ENCODE measurements at regions not wholly inside any gene's neighbourhood (a gene's known extent, or its start where the extent isn't known, plus 50 kb on each side); places are given as distances from the start of the nearest gene placed in this dataset.

GRCh38 chr2:116917196-116917595 lies 897.3 kb upstream of the DDX18 start:
- Histone ChIP-seq H3K27ac (ENCODE audit: low read depth, low read length) (no peak overlapping the region), H3K4me3 (replicated peaks in 1 of 2; ENCODE audit: low read depth in 1 of 2, low read length in 2 of 2) (no peak overlapping the region), H3K4me1 (ENCODE audit: control insufficient read depth in 1 of 2, insufficient read depth in 2 of 2, low read length in 2 of 2) (no peaks in the 10 kb centered on the region), H2AFZ (ENCODE audit: low read depth, low read length, poor library complexity, severe bottlenecking) (no peak overlapping the region), H3K4me2 (ENCODE audit: low read length) (no peak overlapping the region), H3K79me2 (ENCODE audit: insufficient read depth, low read length) (no peaks in the 10 kb centered on the region), H3K9ac (ENCODE audit: low read length) (no peak overlapping the region), H4K20me1 (ENCODE audit: insufficient read depth) (no peaks in the 10 kb centered on the region), H3K27me3 (ENCODE audit: insufficient read depth, low read length) (no peaks in the 10 kb centered on the region), H3K9me2 (ENCODE audit: insufficient read depth) (no peaks in the 10 kb centered on the region), H3K36me3 (ENCODE audit: control insufficient read depth in 1 of 2, insufficient read depth in 2 of 2, low read length in 2 of 2) (no peaks in the 10 kb centered on the region), H3K9me3 (ENCODE audit: control insufficient read depth in 1 of 2, insufficient read depth in 1 of 2, low read depth in 1 of 2, low read length in 2 of 2) (peaks cover 15 to 41% of the 10 kb centered on the region in 2 experiments; a peak in 2 of 4 replicates)
- intact Hi-C loops (cut with micrococcal nuclease): no loop called here
- ATAC-seq (no peak), DNase-seq (ENCODE audit: low read depth, low spot score) (no peak)
- ChIA-PET RAD21 (ENCODE audit: low non-redundant PET in 1 of 2, low total read pairs in 2 of 2, uncharacterized antibody in 2 of 2, unreplicated experiment in 2 of 2) (no interaction called here), CTCF (no interaction called here), POLR2A (no interaction called here)
- BruUV-seq (replicated peaks): no TSS peak
- TF ChIP-seq RAD21 (IDR thresholded peaks at IDR 0.05; ENCODE audit: low read depth) (no peak), ZFX (IDR thresholded peaks at IDR 0.05) (no peak), ELF1 (IDR thresholded peaks at IDR 0.05; ENCODE audit: borderline replicate concordance, low read depth) (no peak), ZNF274 (IDR thresholded peaks at IDR 0.05; ENCODE audit: low read depth, low read length) (no peak), FOSL1 (IDR thresholded peaks at IDR 0.05; ENCODE audit: low read depth) (no peak), POLR2A (IDR thresholded peaks at IDR 0.05; ENCODE audit: borderline replicate concordance, extremely low read depth, insufficient read depth, insufficient read length) (no peak), EZH2 (IDR thresholded peaks at IDR 0.05) (no peak), YY1 (IDR thresholded peaks at IDR 0.05; ENCODE audit: extremely low read depth, insufficient replicate concordance, low read depth, low read length) (no peak), REST (IDR thresholded peaks at IDR 0.05; ENCODE audit: low read depth) (no peak), TCF7L2 (IDR thresholded peaks at IDR 0.05; ENCODE audit: borderline replicate concordance, extremely low read depth, insufficient read depth, insufficient read length) (no peak), SP1 (IDR thresholded peaks at IDR 0.05; ENCODE audit: low read depth) (no peak), CTCF (IDR thresholded peaks at IDR 0.05 in 2 of 3, conservative IDR thresholded peaks at IDR 0.05 in 1 of 3; ENCODE audit: borderline replicate concordance in 1 of 3, insufficient read depth in 1 of 3, low read depth in 2 of 3, low read length in 2 of 3) (no peak), SRF (IDR thresholded peaks at IDR 0.05; ENCODE audit: low read depth) (no peak), JUND (IDR thresholded peaks at IDR 0.05) (no peak), EGR1 (IDR thresholded peaks at IDR 0.05; ENCODE audit: low read depth) (no peak)
- TF ChIP-seq, protein P1, sequence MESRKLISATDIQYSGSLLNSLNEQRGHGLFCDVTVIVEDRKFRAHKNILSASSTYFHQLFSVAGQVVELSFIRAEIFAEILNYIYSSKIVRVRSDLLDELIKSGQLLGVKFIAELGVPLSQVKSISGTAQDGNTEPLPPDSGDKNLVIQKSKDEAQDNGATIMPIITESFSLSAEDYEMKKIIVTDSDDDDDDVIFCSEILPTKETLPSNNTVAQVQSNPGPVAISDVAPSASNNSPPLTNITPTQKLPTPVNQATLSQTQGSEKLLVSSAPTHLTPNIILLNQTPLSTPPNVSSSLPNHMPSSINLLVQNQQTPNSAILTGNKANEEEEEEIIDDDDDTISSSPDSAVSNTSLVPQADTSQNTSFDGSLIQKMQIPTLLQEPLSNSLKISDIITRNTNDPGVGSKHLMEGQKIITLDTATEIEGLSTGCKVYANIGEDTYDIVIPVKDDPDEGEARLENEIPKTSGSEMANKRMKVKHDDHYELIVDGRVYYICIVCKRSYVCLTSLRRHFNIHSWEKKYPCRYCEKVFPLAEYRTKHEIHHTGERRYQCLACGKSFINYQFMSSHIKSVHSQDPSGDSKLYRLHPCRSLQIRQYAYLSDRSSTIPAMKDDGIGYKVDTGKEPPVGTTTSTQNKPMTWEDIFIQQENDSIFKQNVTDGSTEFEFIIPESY (IDR thresholded peaks at IDR 0.05; ENCODE audit: extremely low read depth, insufficient replicate concordance, low read length): no peak
